HG03442 (cell line): ENCODE measurements at regions not wholly inside any gene's neighbourhood (a gene's known extent, or its start where the extent isn't known, plus 50 kb on each side); places are given as distances from the start of the nearest gene placed in this dataset.

ENCODE experiments used
- ATAC-seq: cut with Tn5 transposase; IDR thresholded peaks from one replicate; pipeline ENCODE4 v1.9.1; 2021; ENCODE audit warnings: mild to moderate bottlenecking, moderate library complexity; ENCODE audit not compliant: unreplicated experiment

GRCh38 chr12:89023936-89024335 lies 328.4 kb downstream of the DUSP6 start:
- ATAC-seq: no peak

DNA sequence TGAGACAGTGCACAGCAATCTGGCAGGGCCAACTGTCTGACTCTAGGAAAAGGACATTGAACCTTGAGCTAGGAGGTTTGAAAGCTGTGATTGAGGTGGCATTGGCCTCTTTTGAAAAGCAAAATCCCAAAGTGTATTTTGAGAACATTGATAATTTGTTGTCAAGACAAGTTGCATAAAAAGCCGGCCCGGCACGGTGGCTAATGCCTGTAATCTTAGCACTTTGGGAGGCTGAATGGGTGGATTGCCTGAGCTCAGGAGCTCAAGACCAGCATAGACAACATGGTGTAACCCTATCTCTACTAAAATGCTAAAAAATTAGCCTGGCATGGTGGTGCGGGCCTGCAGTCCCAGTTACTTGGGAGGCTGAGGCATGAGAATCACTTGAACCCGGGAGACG lies 331.6 kb downstream of the DUSP6 start:
- no peak for ATAC-seq

- ATAC-seq: no peak
These were observed 332.2 kb downstream of the DUSP6 start for GRCh38 chr12:89020121-89020480.

DNA sequence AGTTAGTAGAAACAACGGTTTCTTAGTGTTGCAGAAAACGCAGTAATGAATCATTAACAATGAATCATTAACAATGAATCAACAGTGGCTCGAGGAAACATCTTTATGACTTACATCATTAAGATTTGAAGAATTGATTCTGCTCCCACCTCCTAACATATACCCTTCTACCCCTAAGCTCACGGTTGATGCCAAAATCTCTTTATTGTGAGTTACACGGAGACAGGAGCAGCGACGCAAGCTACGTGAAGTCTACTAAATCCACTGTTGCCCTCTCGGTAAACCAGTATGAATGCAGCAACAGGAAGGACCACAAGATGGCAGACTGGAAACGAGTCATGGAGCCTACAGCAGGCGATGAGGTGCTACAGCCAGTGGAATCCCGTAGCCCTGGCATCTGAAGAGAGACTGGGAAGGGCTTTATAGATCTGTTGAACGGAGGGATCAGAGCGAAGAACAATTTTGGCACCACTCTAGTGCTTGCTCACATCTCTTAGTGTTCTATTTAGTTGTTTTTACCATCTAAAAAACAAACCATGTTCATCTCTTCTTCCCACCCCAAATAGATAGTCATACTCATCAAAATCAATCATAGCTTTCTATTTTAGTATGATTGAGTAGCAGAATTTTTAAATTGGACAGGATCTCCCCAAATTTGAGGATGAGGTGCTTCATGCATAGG lies 332.7 kb downstream of the DUSP6 start:
- ATAC-seq: peak; percentile 97

GRCh38 chr12:89016970-89017778 lies 335.1 kb downstream of the DUSP6 start:
- ATAC-seq: peak; percentile 37

DNA sequence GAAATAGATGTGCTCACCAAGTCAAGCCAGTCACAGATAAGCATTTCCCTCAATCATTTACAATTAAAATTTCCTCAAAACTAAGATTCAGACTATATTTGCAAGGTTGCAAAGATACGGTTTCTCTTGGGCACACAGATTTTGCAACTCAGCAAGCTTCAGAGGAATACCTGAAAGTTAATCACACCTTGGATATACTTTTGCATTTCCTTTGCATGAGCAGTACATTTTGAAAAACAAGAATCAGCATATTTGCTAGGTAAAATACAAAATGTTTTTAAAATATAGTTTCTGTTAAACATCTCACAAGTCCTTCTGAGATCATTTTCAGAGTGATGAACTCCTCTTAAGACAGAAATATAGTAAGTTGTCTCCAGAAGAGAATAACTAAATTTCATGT lies 336.9 kb downstream of the DUSP6 start:
- no peak for ATAC-seq

GRCh38 chr12:88998421-88998820 lies 353.9 kb downstream of the DUSP6 start:
- no peak for ATAC-seq

DNA sequence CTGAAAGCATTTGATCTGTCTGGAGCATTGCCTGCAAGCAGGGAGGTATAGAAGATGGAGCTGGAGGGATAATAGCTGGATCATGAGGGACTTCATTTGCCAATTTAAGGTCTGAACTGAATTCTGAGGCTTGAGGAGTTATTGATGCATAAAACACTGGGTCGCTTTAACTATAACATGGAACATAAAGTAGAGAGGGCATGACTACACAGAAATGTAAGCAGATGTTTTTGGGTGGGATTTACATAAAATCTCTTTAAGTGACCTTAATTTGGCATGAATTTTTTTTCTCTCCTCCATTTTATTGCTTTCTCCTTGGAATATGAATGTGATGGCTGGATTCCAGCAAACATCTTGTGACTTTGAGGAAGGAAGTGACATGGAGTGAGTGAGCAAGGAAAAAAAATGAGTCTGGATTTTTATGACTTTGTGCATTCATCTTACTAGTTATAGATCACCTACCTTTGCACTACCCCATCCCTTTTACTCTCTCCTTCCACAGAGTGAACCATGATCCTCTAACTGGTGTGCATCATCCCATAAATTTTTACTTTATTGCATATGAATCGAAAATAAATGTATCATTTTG lies 356.0 kb downstream of the DUSP6 start:
- ATAC-seq: no peak

GRCh38 chr12:88994971-88995370 lies 357.3 kb downstream of the DUSP6 start:
- ATAC-seq: no peak

GRCh38 chr12:88994537-88994936 lies 357.8 kb downstream of the DUSP6 start:
- ATAC-seq: no peak

GRCh38 chr12:88993651-88994050 lies 358.6 kb downstream of the DUSP6 start:
- peak; percentile 55 for ATAC-seq

DNA sequence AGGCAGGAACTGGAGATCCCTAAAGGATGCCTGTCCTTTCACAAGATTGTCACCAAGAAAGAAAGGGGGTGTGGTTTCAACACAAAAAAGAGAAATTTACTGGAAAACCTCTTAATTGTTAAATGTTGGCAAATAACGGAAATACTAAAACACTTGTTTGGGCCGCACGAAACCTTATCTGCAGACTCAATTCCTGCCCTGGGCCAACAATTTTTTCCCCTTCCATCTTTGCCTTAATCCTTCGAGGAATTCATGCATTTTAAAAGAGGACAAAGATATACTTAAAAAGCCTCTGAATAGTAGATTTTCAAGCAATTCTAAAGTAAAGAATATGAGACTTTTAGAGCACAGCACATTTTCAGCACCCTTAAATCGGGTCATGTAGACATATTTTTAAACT lies 366.2 kb downstream of the DUSP6 start:
- ATAC-seq: no peak

DNA sequence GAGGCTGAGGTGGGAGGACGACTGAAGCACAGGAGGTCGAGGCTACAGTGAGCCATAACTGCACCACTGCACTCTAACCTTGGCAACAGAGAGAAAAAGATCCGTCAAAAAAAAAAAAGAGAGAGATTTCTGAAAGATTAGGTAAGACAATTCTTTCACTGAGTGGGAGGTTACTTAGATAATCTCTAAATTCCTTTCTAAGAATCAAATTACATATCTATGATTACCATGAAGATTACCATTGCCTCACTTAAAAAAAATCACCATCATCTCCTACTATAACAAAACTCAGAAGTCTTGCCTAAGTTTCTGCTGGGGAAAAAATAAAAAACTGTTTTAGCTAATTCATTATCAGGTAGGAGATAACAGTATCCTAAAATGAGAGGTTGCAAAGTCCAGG lies 366.7 kb downstream of the DUSP6 start:
- ATAC-seq: no peak

- no peak for ATAC-seq
These were observed 367.3 kb downstream of the DUSP6 start for GRCh38 chr12:88985011-88985410.

DNA sequence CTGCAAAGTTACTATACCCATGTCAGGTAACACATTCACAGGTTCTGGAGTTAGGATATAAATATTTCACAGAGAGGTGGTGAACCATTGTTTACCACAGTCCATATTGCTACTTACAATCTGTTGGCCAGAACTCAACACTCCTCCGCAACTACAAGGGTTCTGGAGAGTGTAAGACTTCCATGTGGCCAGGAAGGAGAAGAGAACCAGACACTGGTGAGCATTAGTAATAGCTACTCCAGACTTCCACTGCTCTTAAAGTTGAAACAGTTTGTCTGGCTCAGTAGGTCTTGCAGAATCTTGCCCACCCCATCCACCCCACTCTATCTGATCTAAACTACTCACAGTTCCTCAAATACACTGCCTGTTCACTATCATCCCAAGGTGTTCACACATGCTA lies 369.6 kb downstream of the DUSP6 start:
- no peak for ATAC-seq

GRCh38 chr12:88977115-88977514 lies 375.2 kb downstream of the DUSP6 start:
- no peak for ATAC-seq

GRCh38 chr12:88973998-88974397 lies 378.3 kb downstream of the DUSP6 start:
- ATAC-seq: no peak

- no peak for ATAC-seq
These were observed 381.6 kb downstream of the DUSP6 start for GRCh38 chr12:88970740-88971139.

DNA sequence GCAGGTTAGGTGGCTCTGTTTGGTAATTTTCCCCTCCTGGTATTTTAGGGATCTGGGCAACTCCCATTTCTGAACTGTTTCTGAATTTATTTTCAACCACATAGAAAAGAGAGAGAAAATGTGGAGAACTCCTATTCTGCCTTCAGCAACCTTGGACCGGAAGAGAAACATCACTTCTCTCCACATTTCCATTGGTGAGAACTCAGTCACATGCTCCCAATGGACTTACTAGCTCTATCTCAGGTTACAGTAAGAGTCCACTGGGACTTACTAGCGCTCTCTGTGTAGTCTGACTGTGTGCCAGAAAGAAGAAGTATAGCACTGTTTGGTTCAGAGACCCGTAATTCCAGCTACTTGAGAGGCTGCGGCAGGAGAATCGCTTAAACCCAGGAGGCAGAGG lies 383.2 kb downstream of the DUSP6 start:
- ATAC-seq: no peak

GRCh38 chr12:88960213-88960878 lies 380.1 kb upstream of the KITLG start:
- no peak for ATAC-seq

- no peak for ATAC-seq
These were observed 378.7 kb upstream of the KITLG start for GRCh38 chr12:88958946-88959345.

DNA sequence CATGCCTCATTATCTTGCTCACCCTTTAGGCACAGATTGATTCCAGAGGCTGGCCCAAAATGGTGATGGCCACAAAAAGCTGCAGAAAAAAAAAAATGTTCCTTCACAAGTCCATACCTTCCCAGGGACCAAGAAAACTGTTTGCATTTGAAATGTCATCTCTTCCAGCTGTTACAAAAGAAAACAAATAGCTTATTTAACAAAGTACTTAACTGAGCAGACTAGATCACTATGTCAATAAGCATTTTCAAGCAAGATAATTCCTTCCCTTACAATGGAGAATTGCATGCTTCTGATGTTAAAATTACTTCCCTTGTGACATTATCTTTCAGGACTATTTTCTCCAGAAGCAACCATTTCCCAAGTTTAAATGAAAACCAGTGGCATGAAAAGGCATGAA lies 377.9 kb upstream of the KITLG start:
- no peak for ATAC-seq
